Adrenal gland (tissue), 5 donors: ENCODE measurements at regions not wholly inside any gene's neighbourhood (a gene's known extent, or its start where the extent isn't known, plus 50 kb on each side); places are given as distances from the start of the nearest gene placed in this dataset.

Experiments used
- CTCF ChIP-seq, 6 experiments: fragments of 450-650 bp in 4 of 6; fragments of 200-600 bp in 2 of 6; sonication (generic) in 1 of 6; IDR thresholded peaks; 1 replicate in 5 of 6; 2 replicates in 1 of 6; pipeline versions ENCODE4 v1.5.1 to v1.8.0; 2016 to 2021; ENCODE audit warnings: antibody characterized with exemption in 6 of 6, mild to moderate bottlenecking in 2 of 6, moderate library complexity in 1 of 6
- POLR2A ChIP-seq, 2 donors: fragments of 450-650 bp; IDR thresholded peaks; one replicate each; pipeline ENCODE4 v1.6.1; 2017; ENCODE audit warnings: antibody characterized with exemption in 2 of 2, mild to moderate bottlenecking in 2 of 2, moderate library complexity in 1 of 2
- donor health status: DM: no; HTN: no; CAD: no.

- TF ChIP-seq CTCF (IDR thresholded peaks at IDR 0.05) (no peak), POLR2A (IDR thresholded peaks at IDR 0.05) (no peak)
Measured at GRCh38 chrX:34868633-34869032, 74.0 kb upstream of the FAM47B start.
